ENCODE measurements at regions not wholly inside any gene's neighbourhood (a gene's known extent, or its start where the extent isn't known, plus 50 kb on each side); places are given as distances from the start of the nearest gene placed in this dataset.
A peak's percentile ranks its signal among the peaks of the same experiment; 100 is the strongest.

DNA sequence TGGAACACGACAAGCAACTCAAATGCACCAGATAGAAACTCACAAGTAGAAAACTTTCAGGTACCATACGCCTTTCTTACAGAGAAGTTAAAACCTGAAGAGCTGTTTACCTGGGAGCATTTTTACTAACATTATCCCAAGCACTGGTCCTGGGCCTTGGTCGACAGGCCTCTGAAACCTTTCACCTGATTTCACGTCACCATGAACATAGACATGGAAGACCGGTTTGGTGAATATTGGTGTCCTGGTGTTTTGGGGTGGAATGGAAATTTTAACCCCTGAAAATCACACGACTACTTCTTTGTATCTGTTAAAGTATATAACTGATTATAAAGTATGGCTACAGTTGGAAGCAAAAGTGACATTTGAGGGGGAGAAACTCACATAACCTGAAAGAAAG is 176.6 kb upstream of the ARGLU1 start:
- DNase-seq: no peak

DNA sequence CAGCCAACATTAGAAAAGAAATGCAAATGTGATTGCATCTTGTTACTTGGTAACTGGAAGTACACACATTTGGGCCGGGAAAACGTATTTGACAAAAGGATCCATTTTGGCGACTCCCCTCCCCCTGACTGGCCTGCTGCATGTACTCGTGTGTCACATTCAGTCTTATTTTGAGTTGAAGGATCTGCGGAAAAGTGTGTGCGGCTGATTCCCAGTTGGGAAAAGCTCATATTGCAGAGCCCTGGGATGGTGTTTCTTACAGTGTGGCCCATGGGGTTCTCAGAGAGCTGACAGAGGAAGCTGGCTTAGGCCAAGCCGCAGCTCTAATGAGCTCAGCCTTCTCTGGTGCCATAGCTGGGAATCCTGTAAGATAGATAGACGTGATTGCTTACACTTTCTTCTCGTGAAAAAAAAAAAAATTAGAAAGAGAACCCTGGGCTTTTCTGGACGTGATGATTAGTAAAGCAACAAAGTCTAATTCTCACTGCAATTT is 170.3 kb upstream of the ARGLU1 start:
- no peak for DNase-seq

GRCh38 chr13:106736941-106737340 is 169.0 kb upstream of the ARGLU1 start:
- no peak for DNase-seq

DNA sequence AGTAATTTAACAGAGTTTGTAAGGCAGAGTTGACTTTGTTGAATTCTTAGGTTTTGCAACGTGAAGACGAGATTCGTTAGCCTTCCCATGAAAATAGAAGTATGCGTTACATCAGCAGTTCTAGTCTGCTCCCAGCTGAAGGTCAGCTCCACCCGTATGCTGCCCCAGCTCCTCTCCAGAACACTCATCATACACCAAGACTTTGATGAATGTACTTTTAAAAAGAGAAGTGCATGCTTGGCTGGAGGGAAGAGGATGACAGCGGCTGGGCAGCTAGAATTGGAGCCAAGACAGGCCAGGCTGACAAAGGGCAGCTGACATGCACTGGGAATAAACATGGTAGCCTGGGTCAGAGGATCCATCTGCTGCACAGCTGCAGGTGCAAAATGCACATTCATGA is 166.3 kb upstream of the ARGLU1 start:
- no peak for DNase-seq

- no peak for DNase-seq
Observed at GRCh38 chr13:106723036-106723435, 155.1 kb upstream of the ARGLU1 start.

DNA sequence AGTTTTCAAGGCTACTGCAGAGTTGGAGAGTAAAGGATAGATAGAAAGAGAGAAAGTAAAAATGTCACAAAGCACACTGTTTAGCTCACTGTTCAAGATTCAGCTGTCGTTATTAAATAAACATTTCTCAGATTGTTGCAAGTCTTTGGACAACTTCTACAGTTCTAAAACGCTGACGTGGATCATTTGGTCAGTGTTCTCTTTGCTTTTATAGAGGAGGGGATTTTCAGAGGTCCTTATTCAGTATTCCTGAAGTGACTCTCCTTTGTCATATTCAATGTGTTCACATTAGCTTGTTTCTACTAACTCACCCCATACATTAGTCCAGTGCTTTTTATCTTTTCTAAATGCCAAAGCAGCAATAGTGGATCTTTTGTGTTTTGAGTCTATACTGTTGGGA is 154.7 kb upstream of the ARGLU1 start:
- no peak for DNase-seq

- no peak for DNase-seq
Observed at GRCh38 chr13:106721599-106721998, 153.7 kb upstream of the ARGLU1 start.

DNA sequence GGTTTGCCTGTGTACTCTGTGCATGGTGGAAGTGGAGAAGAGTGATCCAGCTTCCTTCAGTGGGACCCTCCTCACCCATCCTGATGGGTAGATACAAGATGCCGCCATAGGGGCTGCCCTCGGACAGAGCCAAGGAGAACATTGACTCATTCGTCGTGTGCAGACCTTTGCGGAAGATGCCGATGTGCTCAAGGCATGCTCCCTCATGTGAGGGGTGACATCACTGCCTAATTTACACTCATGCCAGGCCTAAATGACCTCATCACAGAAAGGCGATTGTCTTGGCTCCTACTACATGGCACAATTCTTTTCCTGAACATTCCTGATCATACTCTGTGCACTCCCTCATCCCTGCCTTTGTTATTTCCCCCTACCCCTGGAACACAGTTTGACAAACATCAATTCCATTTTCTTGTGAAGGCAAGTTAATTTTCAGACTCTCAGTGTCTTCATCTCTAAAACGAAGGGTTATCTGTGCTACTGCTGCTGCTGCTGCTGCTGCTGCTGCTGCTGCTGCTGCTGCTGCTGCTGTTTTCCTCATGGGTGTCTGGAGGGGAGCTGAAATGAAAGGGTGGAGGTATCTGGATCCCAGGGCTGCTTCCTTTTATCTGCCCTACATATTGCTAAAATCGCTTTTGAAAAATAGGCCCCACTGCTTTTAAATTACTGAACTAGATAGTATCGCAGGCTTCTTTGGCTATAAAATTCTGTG is 146.5 kb upstream of the ARGLU1 start:
- no peak for DNase-seq

DNA sequence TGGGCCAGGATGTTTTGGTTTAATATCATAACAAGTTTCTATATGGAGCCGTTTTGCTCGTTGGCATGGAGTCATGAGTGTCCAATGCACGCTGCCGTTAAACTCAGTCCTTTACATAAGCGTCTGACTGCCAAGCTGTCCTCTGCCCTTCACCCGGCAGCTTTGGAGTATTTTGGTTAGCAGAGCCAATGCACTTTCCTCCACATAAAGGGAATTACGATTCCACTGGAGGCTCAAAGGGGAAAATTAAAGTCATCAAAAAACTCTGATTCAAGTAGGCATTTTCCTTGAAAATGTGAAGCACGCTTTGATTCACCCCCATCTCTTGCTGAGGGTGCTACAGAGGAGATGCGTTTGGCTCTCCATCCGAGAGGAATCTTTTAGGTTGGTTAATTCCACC is 144.4 kb upstream of the ARGLU1 start:
- no peak for DNase-seq

GRCh38 chr13:106710266-106710665 is 142.3 kb upstream of the ARGLU1 start:
- no peak for DNase-seq

DNA sequence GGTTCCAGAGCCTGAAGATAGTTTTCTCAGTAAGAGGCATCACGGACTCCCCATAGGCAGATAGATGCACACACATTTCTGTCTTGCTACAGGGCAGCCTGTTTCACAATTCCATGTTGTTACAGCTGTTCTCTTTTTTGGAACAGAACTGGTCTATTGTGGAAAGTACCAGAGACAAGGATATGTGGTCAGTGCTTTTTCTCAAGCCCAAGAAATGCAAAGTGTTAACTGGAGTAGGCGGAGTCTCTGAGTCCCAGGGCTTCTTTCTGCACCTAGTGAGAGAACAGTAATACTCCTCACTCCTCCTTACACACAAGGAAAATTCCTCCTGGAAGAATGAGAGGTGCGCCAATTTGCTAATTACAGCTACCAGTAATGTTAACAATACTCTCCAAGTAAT is 141.6 kb upstream of the ARGLU1 start:
- DNase-seq: no peak

GRCh38 chr13:106702505-106702904 is 134.6 kb upstream of the ARGLU1 start:
- DNase-seq: no peak

DNA sequence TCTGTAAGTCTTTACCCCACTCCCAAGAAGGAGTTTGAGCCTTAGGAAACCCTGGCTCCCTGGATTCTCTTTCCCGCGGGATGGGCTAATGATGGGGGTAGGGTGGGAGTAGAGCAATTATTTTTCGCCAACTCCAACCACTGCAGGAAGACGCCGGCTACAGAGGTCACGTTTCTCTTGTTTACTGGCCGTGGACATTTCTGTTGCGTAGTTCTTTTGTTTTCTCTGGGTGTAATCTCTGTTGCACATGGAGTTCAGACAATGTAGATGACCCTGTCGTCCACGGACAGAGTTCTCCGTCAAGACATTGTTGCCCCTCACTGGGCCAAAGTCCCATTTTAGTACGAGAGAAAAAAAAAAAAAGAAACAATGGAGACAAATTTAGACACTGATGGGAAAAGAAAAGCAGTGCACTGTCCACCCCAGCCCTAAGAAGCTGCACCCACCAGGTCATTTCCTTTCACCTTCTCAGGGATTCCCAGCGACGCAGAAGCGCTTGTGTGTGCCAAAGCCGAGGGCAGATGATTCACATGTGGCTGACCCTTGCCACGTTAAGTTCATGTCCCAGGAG is 133.9 kb upstream of the ARGLU1 start:
- DNase-seq: no peak

- no peak for DNase-seq
Observed at GRCh38 chr13:106700439-106700838, 132.5 kb upstream of the ARGLU1 start.

- DNase-seq: no peak
Observed at GRCh38 chr13:106700007-106700406, 132.1 kb upstream of the ARGLU1 start.

- DNase-seq: no peak
Observed at GRCh38 chr13:106699311-106699710, 131.4 kb upstream of the ARGLU1 start.

DNA sequence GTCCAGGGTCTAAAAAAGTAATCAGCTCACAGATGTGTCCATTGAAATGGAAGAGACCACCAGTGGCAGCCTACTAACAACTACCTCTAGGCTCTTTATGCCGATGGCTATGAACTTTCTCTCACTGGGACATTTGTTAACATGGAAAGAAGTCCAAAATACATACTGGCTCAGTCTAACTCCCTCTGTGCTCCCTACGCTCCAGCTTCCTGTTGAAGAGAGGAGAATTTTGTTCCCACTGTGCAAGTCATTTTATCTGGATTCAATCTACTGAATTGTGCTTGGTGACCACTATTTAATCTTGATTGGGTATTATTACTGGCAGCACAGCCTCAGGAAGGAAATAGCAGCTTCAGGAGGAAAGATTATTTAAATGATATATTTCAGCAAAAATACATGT is 128.8 kb upstream of the ARGLU1 start:
- DNase-seq: no peak

GRCh38 chr13:106696140-106696539 is 128.2 kb upstream of the ARGLU1 start:
- no peak for DNase-seq

GRCh38 chr13:106695139-106695538 is 127.2 kb upstream of the ARGLU1 start:
- DNase-seq: no peak

DNA sequence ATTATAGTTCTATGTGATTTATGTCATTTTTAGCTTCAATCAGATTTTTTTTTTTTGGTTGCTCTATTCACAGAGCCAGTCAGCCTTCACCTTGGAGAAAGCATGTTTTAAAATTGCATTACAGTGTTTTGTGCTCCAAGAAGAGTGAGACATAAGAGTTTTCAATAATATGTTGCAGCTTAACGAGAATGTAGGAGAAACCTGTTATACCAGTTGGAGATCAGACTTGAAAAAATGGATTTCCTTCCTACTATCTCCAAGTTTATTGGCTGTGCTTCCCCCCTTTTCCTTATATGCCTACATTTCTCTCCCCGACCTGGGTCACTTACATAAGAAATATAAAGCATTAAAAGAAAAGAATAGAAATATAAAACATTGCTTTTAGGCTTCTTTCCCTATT is 123.9 kb upstream of the ARGLU1 start:
- DNase-seq: no peak

- no peak for DNase-seq
Observed at GRCh38 chr13:106691341-106691740, 123.4 kb upstream of the ARGLU1 start.

- DNase-seq: no peak
Observed at GRCh38 chr13:106690779-106691178, 122.8 kb upstream of the ARGLU1 start.

GRCh38 chr13:106689906-106690305 is 122.0 kb upstream of the ARGLU1 start:
- no peak for DNase-seq

GRCh38 chr13:106688940-106689339 is 121.0 kb upstream of the ARGLU1 start:
- DNase-seq: no peak

GRCh38 chr13:106686163-106686562 is 118.2 kb upstream of the ARGLU1 start:
- peak in 1 of 2 experiments; percentile 5 for DNase-seq

Data from Kasumi-1 (cell line).